ENCODE measurements at regions not wholly inside any gene's neighbourhood (a gene's known extent, or its start where the extent isn't known, plus 50 kb on each side); places are given as distances from the start of the nearest gene placed in this dataset.

DNA sequence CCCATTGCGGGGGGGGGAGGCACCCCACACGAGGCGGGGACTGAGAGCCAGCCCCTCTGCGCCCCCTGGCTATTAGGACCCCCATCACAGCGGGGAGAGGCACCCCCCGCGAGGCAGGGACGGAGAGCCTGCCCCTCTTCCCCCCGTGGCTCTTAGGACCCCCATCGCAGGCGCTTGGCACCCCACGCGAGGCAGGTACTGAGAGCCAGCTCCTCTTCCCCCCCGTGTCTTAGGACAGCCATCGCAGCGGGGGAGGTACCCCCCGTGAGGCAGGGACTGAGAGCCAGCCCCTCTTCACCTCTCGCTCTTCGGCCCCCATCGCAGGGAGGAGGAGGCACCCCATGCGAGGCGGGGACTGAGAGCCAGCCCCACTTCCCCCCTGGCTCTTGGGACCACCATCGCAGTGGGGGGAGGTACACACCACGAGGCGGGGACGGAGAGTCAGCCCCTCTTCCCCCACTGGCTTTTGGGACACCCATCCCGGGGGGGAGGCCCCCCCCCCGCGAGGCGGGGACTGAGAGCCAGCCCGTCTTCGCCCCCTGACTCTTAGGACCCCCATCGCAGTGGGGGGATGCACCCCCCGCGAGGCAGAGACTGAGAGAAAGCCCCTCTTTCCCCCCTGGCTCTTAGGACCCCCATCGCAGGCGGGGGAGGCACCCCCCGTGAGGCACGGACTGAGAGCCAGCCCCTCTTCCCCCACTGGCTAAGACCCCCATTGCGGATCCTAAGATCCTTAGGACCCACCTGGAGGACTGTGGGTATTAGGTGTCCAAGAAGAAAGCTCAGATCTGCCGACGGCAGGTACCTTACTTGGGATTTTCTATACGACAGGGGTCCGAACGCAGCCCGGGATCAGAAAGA is 198.6 kb upstream of the PZP start:
- TF ChIP-seq, protein P1, sequence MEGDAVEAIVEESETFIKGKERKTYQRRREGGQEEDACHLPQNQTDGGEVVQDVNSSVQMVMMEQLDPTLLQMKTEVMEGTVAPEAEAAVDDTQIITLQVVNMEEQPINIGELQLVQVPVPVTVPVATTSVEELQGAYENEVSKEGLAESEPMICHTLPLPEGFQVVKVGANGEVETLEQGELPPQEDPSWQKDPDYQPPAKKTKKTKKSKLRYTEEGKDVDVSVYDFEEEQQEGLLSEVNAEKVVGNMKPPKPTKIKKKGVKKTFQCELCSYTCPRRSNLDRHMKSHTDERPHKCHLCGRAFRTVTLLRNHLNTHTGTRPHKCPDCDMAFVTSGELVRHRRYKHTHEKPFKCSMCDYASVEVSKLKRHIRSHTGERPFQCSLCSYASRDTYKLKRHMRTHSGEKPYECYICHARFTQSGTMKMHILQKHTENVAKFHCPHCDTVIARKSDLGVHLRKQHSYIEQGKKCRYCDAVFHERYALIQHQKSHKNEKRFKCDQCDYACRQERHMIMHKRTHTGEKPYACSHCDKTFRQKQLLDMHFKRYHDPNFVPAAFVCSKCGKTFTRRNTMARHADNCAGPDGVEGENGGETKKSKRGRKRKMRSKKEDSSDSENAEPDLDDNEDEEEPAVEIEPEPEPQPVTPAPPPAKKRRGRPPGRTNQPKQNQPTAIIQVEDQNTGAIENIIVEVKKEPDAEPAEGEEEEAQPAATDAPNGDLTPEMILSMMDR (IDR thresholded peaks at IDR 0.05) = no peak
- TF ChIP-seq POLR2A (IDR thresholded peaks at IDR 0.05) (no peak), EP300 (IDR thresholded peaks at IDR 0.05) (no peak)
